KMS-11 (cell line): ENCODE measurements at regions not wholly inside any gene's neighbourhood (a gene's known extent, or its start where the extent isn't known, plus 50 kb on each side); places are given as distances from the start of the nearest gene placed in this dataset.

Experiments used
- H2AFZ ChIP-seq: fragments of 200-600 bp; sonication (generic); 2 replicates; pipeline ENCODE4 v1.6.1; 2016; ENCODE audit warnings: antibody characterized with exemption, mixed run types, low read depth
- H3K27ac ChIP-seq: fragments of 200-600 bp; sonication (generic); 2 replicates; pipeline ENCODE4 v1.6.1; 2016; ENCODE audit warnings: mild to moderate bottlenecking, mixed run types
- H3K27me3 ChIP-seq: fragments of 200-600 bp; sonication (generic); 2 replicates; pipeline ENCODE4 v1.6.1; 2017; ENCODE audit warnings: mild to moderate bottlenecking, low read depth, mixed run types, moderate library complexity; ENCODE audit not compliant: insufficient read depth
- H3K36me3 ChIP-seq: fragments of 200-600 bp; sonication (generic); 2 replicates; pipeline ENCODE4 v1.6.1; 2017; ENCODE audit warnings: mild to moderate bottlenecking, mixed run types; ENCODE audit not compliant: insufficient read depth
- H3K4me1 ChIP-seq: fragments of 200-600 bp; sonication (generic); 2 replicates; pipeline ENCODE4 v1.6.1; 2016; ENCODE audit warnings: mild to moderate bottlenecking, low read depth, mixed run types; ENCODE audit not compliant: poor library complexity, severe bottlenecking
- H3K4me2 ChIP-seq: fragments of 200-600 bp; sonication (generic); 2 replicates; pipeline ENCODE4 v1.7.0; 2016; ENCODE audit warnings: mild to moderate bottlenecking, mixed run types
- H3K4me3 ChIP-seq: fragments of 200-600 bp; sonication (generic); IDR thresholded peaks from 2 replicates; pipeline ENCODE4 v1.6.1; 2017; ENCODE audit warnings: low read depth, low read length, mixed read lengths; ENCODE audit not compliant: insufficient read depth
- H3K79me2 ChIP-seq: fragments of 200-600 bp; sonication (generic); 2 replicates; pipeline ENCODE4 v1.6.1; 2016; ENCODE audit warnings: low read depth, mixed run types; ENCODE audit not compliant: insufficient read depth
- H3K9ac ChIP-seq: fragments of 200-600 bp; sonication (generic); 2 replicates; pipeline ENCODE4 v1.6.1; 2016; ENCODE audit warnings: mild to moderate bottlenecking, mixed run types
- H4K20me1 ChIP-seq: fragments of 200-600 bp; sonication (generic); 2 replicates; pipeline ENCODE4 v1.6.1; 2016; ENCODE audit warnings: mild to moderate bottlenecking, mixed run types; ENCODE audit not compliant: insufficient read depth
- TF ChIP-seq, protein P1 (sequence below): fragments of 200-600 bp; sonication (generic); conservative IDR thresholded peaks from 2 replicates; pipeline ENCODE4 v1.6.1; 2017; ENCODE audit warnings: low read depth, mild to moderate bottlenecking, antibody characterized with exemption, low read length, moderate library complexity, mixed read lengths

DNA sequence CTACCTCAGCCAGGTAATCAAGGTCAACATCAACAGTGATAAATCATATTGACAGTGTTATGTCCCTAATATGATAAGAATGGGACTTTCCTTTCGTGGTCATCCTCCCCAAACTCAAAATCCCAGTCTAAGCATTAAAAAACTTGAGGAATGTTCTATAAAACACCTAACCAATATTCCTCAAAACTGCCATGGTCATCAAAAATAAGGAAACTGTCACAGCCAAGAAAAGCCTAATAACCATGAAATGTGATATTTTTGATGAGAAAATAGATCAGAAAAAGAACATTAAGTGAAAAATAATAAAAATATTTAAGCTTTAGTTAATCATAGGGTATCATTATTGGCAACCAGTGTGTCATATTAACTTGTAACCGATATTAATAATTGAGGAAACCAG, 232.1 kb upstream of the ATP10B start:
- TF ChIP-seq, protein P1, sequence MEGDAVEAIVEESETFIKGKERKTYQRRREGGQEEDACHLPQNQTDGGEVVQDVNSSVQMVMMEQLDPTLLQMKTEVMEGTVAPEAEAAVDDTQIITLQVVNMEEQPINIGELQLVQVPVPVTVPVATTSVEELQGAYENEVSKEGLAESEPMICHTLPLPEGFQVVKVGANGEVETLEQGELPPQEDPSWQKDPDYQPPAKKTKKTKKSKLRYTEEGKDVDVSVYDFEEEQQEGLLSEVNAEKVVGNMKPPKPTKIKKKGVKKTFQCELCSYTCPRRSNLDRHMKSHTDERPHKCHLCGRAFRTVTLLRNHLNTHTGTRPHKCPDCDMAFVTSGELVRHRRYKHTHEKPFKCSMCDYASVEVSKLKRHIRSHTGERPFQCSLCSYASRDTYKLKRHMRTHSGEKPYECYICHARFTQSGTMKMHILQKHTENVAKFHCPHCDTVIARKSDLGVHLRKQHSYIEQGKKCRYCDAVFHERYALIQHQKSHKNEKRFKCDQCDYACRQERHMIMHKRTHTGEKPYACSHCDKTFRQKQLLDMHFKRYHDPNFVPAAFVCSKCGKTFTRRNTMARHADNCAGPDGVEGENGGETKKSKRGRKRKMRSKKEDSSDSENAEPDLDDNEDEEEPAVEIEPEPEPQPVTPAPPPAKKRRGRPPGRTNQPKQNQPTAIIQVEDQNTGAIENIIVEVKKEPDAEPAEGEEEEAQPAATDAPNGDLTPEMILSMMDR: no peak
- no peak overlapping the region for H3K9ac ChIP-seq
- H3K4me2 ChIP-seq: no peak overlapping the region
- no peak overlapping the region for H2AFZ ChIP-seq
- no peak overlapping the region for H3K27ac ChIP-seq
- H3K4me1 ChIP-seq: no peaks in the 10 kb centered on the region
- no peaks in the 10 kb centered on the region for H3K36me3 ChIP-seq
- H3K27me3 ChIP-seq: no peaks in the 10 kb centered on the region
- no peaks in the 10 kb centered on the region for H4K20me1 ChIP-seq
- H3K79me2 ChIP-seq: no peaks in the 10 kb centered on the region
- H3K4me3 ChIP-seq: no peak overlapping the region

DNA sequence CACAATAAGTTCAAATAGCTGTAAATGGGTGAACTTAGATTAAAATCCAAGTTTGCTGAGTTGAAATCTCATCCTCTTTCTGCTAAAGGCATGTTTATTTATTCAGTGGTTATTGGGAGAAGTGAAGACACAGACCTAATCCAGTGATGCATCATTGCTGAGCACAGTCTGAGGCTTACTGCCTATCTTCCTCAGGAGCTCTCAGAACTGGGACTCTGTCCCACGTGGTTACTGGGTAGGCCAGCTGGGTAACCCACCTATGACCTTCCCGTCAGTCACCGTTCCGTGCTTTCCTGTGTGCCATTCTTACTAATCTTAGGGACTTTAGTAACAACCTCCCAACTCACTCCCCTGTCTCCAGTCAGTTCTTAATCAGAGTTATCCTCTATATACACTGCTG, 226.8 kb upstream of the ATP10B start:
- Histone ChIP-seq H3K9ac (no peak overlapping the region), H4K20me1 (no peaks in the 10 kb centered on the region), H3K4me1 (no peaks in the 10 kb centered on the region), H3K4me2 (no peak overlapping the region), H3K27me3 (no peaks in the 10 kb centered on the region), H2AFZ (no peak overlapping the region), H3K27ac (no peak overlapping the region), H3K4me3 (no peak overlapping the region), H3K36me3 (no peaks in the 10 kb centered on the region), H3K79me2 (no peaks in the 10 kb centered on the region)
- TF ChIP-seq, protein P1: no peak

DNA sequence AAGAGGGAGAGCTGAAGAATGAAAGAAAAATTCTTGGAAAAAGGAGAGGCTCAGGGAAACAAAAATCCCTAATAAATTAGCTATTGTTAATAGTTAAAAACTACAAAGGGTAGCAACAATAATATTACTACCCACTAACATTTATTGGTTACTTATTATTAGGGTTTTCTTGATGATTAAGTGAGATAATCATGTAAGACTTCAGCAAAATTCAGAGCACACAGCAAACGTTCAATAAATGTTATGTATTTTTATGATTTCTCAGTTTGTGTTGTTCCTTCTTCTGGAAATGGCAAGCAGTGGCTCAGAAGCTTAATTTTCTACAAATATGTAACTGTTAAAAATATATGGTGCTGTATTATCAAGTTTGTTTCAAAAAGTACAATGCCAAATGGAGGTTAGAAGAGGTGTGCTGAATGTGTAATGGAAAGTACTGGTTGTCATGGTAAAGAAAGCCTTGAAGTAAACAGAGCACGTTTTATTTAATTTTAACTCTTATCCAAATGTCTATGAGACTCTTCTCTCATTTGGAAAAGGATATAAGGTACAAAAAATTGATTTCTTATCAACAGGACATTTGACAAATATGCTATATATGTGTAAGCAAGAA, 226.0 kb upstream of the ATP10B start:
- H3K79me2 ChIP-seq: no peaks in the 10 kb centered on the region
- TF ChIP-seq, protein P1: no peak
- H3K9ac ChIP-seq: no peak overlapping the region
- no peaks in the 10 kb centered on the region for H3K27me3 ChIP-seq
- H2AFZ ChIP-seq: no peak overlapping the region
- no peaks in the 10 kb centered on the region for H3K4me1 ChIP-seq
- H3K27ac ChIP-seq: no peak overlapping the region
- no peak overlapping the region for H3K4me2 ChIP-seq
- H4K20me1 ChIP-seq: no peaks in the 10 kb centered on the region
- H3K4me3 ChIP-seq: no peak overlapping the region
- no peaks in the 10 kb centered on the region for H3K36me3 ChIP-seq

DNA sequence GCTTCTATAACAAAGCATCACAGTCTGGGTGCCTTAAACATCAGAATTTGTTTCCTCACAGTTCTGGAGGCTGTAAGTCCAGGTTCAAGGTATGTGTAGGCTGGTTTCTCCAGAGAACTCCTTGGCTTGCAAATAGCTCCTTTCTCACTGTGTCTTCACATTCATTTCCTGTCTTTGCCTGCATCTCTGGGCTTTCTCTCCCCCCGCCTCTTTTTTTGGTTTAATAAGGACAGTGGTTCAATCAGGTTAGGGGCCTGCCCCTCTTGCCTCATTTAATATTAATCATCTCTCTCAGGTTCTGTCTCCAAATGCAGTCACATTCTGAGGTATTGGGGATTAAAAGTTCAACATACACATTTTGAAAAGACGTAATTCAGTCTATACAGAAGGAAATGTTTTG, 225.5 kb upstream of the ATP10B start:
- Histone ChIP-seq H3K79me2 (no peaks in the 10 kb centered on the region), H3K4me1 (no peaks in the 10 kb centered on the region), H3K4me3 (no peak overlapping the region), H3K27ac (no peak overlapping the region), H3K27me3 (no peaks in the 10 kb centered on the region), H3K36me3 (no peaks in the 10 kb centered on the region), H3K9ac (no peak overlapping the region), H3K4me2 (no peak overlapping the region), H2AFZ (no peak overlapping the region), H4K20me1 (no peaks in the 10 kb centered on the region)
- TF ChIP-seq, protein P1: no peak
